ENCODE measurements at regions not wholly inside any gene's neighbourhood (a gene's known extent, or its start where the extent isn't known, plus 50 kb on each side); places are given as distances from the start of the nearest gene placed in this dataset.

GRCh38 chr11:105520706-105521345 lies 89.0 kb upstream of the GRIA4 start:
- H3K36me3 ChIP-seq: no peaks in the 10 kb centered on the region
- TF ChIP-seq CTCF (IDR thresholded peaks at IDR 0.05): no peak
- intact Hi-C loops (cut with DNase I): no loop called here

GRCh38 chr11:105507496-105508254 lies 102.2 kb upstream of the GRIA4 start:
- no peak overlapping the region for H3K9ac ChIP-seq (ENCODE audit: low read depth in 2 of 2, low read length in 2 of 2)
- no peak for TF ChIP-seq CTCF (IDR thresholded peaks at IDR 0.05)
- no peaks in the 10 kb centered on the region for H3K4me1 ChIP-seq
- no peak overlapping the region for H3K4me3 ChIP-seq
- H3K9me3 ChIP-seq: no peaks in the 10 kb centered on the region
- DNase-seq: no peak
- H3K27me3 ChIP-seq: no peaks in the 10 kb centered on the region
- no peaks in the 10 kb centered on the region for H3K36me3 ChIP-seq
- no peak overlapping the region for H3K27ac ChIP-seq
- intact Hi-C loops (cut with DNase I): no loop called here

More at GRCh38 chr11:105520706-105521345, 89.0 kb upstream of the GRIA4 start:
- Histone ChIP-seq H3K27me3 (no peaks in the 10 kb centered on the region), H3K9ac (ENCODE audit: low read depth in 2 of 2, low read length in 2 of 2) (no peak overlapping the region), H3K4me1 (no peaks in the 10 kb centered on the region), H3K4me3 (no peak overlapping the region), H3K9me3 (no peaks in the 10 kb centered on the region), H3K27ac (no peak overlapping the region)
- DNase-seq: no peak

GRCh38 chr11:105492010-105492409 lies 117.9 kb upstream of the GRIA4 start:
- Histone ChIP-seq H3K9ac (ENCODE audit: low read depth in 2 of 2, low read length in 2 of 2) (no peak overlapping the region), H3K36me3 (no peaks in the 10 kb centered on the region), H3K4me1 (no peaks in the 10 kb centered on the region), H3K9me3 (no peaks in the 10 kb centered on the region), H3K4me3 (no peak overlapping the region), H3K27ac (no peak overlapping the region), H3K27me3 (no peaks in the 10 kb centered on the region)
- intact Hi-C loops (cut with DNase I): no loop called here
- no peak for TF ChIP-seq CTCF (IDR thresholded peaks at IDR 0.05)
- no peak for DNase-seq

GRCh38 chr11:105491394-105491793 lies 118.5 kb upstream of the GRIA4 start:
- H3K4me1 ChIP-seq: no peaks in the 10 kb centered on the region
- no peaks in the 10 kb centered on the region for H3K27me3 ChIP-seq
- H3K9ac ChIP-seq (ENCODE audit: low read depth in 2 of 2, low read length in 2 of 2): no peak overlapping the region
- no peaks in the 10 kb centered on the region for H3K36me3 ChIP-seq
- no peaks in the 10 kb centered on the region for H3K9me3 ChIP-seq
- TF ChIP-seq CTCF (IDR thresholded peaks at IDR 0.05): no peak
- no peak overlapping the region for H3K4me3 ChIP-seq
- H3K27ac ChIP-seq: no peak overlapping the region
- DNase-seq: no peak
- intact Hi-C loops (cut with DNase I): no loop called here

GRCh38 chr11:105490333-105490732 lies 119.5 kb upstream of the GRIA4 start:
- intact Hi-C loops (cut with DNase I): no loop called here
- no peaks in the 10 kb centered on the region for H3K27me3 ChIP-seq
- H3K9me3 ChIP-seq: no peaks in the 10 kb centered on the region
- DNase-seq: no peak
- H3K4me3 ChIP-seq: no peak overlapping the region
- H3K4me1 ChIP-seq: no peaks in the 10 kb centered on the region
- H3K27ac ChIP-seq: no peak overlapping the region
- no peak overlapping the region for H3K9ac ChIP-seq (ENCODE audit: low read depth in 2 of 2, low read length in 2 of 2)
- H3K36me3 ChIP-seq: no peaks in the 10 kb centered on the region
- TF ChIP-seq CTCF (IDR thresholded peaks at IDR 0.05): no peak
